ENCODE measurements at regions not wholly inside any gene's neighbourhood (a gene's known extent, or its start where the extent isn't known, plus 50 kb on each side); places are given as distances from the start of the nearest gene placed in this dataset.

GRCh38 chr11:23959462-23959861 lies 537.4 kb upstream of the LUZP2 start:
- no peak for DNase-seq

GRCh38 chr11:23961503-23962338 lies 535.1 kb upstream of the LUZP2 start:
- DNase-seq: no peak

GRCh38 chr11:23973244-23973643 lies 523.6 kb upstream of the LUZP2 start:
- DNase-seq: no peak

GRCh38 chr11:23974051-23974450 lies 522.8 kb upstream of the LUZP2 start:
- DNase-seq: no peak

GRCh38 chr11:23974601-23975000 lies 522.3 kb upstream of the LUZP2 start:
- DNase-seq: no peak

- DNase-seq: no peak
Measured at GRCh38 chr11:23976426-23976825, 520.4 kb upstream of the LUZP2 start.

GRCh38 chr11:23976841-23977271 lies 520.0 kb upstream of the LUZP2 start:
- DNase-seq: peak; percentile 13

GRCh38 chr11:23988381-23989006 lies 508.4 kb upstream of the LUZP2 start:
- DNase-seq: no peak

- no peak for DNase-seq
Measured at GRCh38 chr11:23990346-23991164, 506.3 kb upstream of the LUZP2 start.

GRCh38 chr11:23991165-23991539 lies 505.7 kb upstream of the LUZP2 start:
- peak; percentile 48 for DNase-seq

- DNase-seq: no peak
Measured at GRCh38 chr11:23995891-23996290, 501.0 kb upstream of the LUZP2 start.

- DNase-seq: no peak
Measured at GRCh38 chr11:23997356-23997755, 499.5 kb upstream of the LUZP2 start.

GRCh38 chr11:24005202-24005876 lies 491.5 kb upstream of the LUZP2 start:
- no peak for DNase-seq

GRCh38 chr11:24043842-24044241 lies 453.0 kb upstream of the LUZP2 start:
- DNase-seq: no peak

- DNase-seq: no peak
Measured at GRCh38 chr11:24046731-24047130, 450.1 kb upstream of the LUZP2 start.

- no peak for DNase-seq
Measured at GRCh38 chr11:24056051-24056450, 440.8 kb upstream of the LUZP2 start.

GRCh38 chr11:24060125-24060524 lies 436.7 kb upstream of the LUZP2 start:
- no peak for DNase-seq

GRCh38 chr11:24064309-24064903 lies 432.4 kb upstream of the LUZP2 start:
- DNase-seq: no peak

GRCh38 chr11:24068197-24068596 lies 428.7 kb upstream of the LUZP2 start:
- no peak for DNase-seq

- no peak for DNase-seq
Measured at GRCh38 chr11:24070435-24070834, 426.4 kb upstream of the LUZP2 start.

- no peak for DNase-seq
Measured at GRCh38 chr11:24078018-24078417, 418.8 kb upstream of the LUZP2 start.

GRCh38 chr11:24082241-24082640 lies 414.6 kb upstream of the LUZP2 start:
- DNase-seq: no peak
